ENCODE measurements at regions not wholly inside any gene's neighbourhood (a gene's known extent, or its start where the extent isn't known, plus 50 kb on each side); places are given as distances from the start of the nearest gene placed in this dataset.

GRCh38 chr9:99436616-99437015 is 214.5 kb downstream of the SEC61B start:
- DNase-seq (ENCODE audit: low read depth in 1 of 2, low spot score in 1 of 2) (no peak), ATAC-seq (no peak), FAIRE-seq (no peak)
- ChIA-PET POLR2A (no interaction called here), CTCF (interaction anchor here (1.3 kb wide), 1 partner anchor 31 kb away, joined by 3 read pairs; no protein-coding TSS in a partner anchor)
- H3K27ac ChIP-seq: no peak overlapping the region
- no peak overlapping the region for H3K4me2 ChIP-seq
- H3K9me3 ChIP-seq: no peaks in the 10 kb centered on the region
- peaks cover 11% of the 10 kb centered on the region for H3K4me1 ChIP-seq
- no peak overlapping the region for H3K4me3 ChIP-seq
- 68% methylated on average over 5 of the region's 5 CpGs for WGBS (ENCODE audit: missing lambda C conversion rate)
- TF ChIP-seq RAD21 (conservative IDR thresholded peaks at IDR 0.05 in 1 of 2, IDR thresholded peaks at IDR 0.05 in 1 of 2) (no peak), HOXB13 (CRISPR knock-in tag; IDR thresholded peaks at IDR 0.05; ENCODE audit: low read depth) (no peak), HDAC2 (IDR thresholded peaks at IDR 0.05) (no peak), CBX8 (IDR thresholded peaks at IDR 0.05) (no peak), SREBF2 (IDR thresholded peaks at IDR 0.05) (no peak), CBX2 (IDR thresholded peaks at IDR 0.05; ENCODE audit: borderline replicate concordance, low read depth) (no peak), TFCP2L1 (CRISPR knock-in tag; IDR thresholded peaks at IDR 0.05) (no peak), CHD4 (IDR thresholded peaks at IDR 0.05; ENCODE audit: borderline replicate concordance) (no peak), RCOR1 (IDR thresholded peaks at IDR 0.05; ENCODE audit: low read depth, low read length) (no peak), POLR2AphosphoS2 (conservative IDR thresholded peaks at IDR 0.05; ENCODE audit: low read length) (no peak)

GRCh38 chr9:99437145-99437544 is 215.1 kb downstream of the SEC61B start:
- TF ChIP-seq CEBPB (IDR thresholded peaks at IDR 0.05) (no peak), ZFP36 (IDR thresholded peaks at IDR 0.05; ENCODE audit: borderline replicate concordance, partially characterized antibody) (no peak), PBX3 (IDR thresholded peaks at IDR 0.05) (no peak)
- no peaks in the 10 kb centered on the region for H3K9me3 ChIP-seq
- H3K4me1 ChIP-seq: peaks cover 11% of the 10 kb centered on the region
- no peak for ATAC-seq
- no peak overlapping the region for H3K4me3 ChIP-seq
- DNase-seq (ENCODE audit: low read depth in 1 of 2, low spot score in 1 of 2): no peak
- WGBS (ENCODE audit: missing lambda C conversion rate): 60% methylated on average over 3 of the region's 3 CpGs
- H3K4me2 ChIP-seq: no peak overlapping the region
- CTCF ChIA-PET: interaction anchor here (0.9 to 1.3 kb wide), 2 partner anchors 22 to 30 kb away, joined by 3 to 4 read pairs; no protein-coding TSS in a partner anchor
- H3K27ac ChIP-seq: no peak overlapping the region
- POLR2A ChIA-PET: no interaction called here
- no peak for FAIRE-seq

GRCh38 chr9:99438596-99438995 is 216.5 kb downstream of the SEC61B start:
- no peak for ATAC-seq
- no peak for DNase-seq (ENCODE audit: low read depth in 1 of 2, low spot score in 1 of 2)
- no peak for FAIRE-seq
- TF ChIP-seq TFCP2L1 (CRISPR knock-in tag; IDR thresholded peaks at IDR 0.05) (no peak), NFE2L2 (conservative IDR thresholded peaks at IDR 0.05; ENCODE audit: low read length) (no peak), MYC (IDR thresholded peaks at IDR 0.05; ENCODE audit: borderline replicate concordance, low read length) (no peak), NPAS2 (CRISPR knock-in tag; IDR thresholded peaks at IDR 0.05; ENCODE audit: borderline replicate concordance) (no peak), HDAC2 (IDR thresholded peaks at IDR 0.05) (no peak), CTCF (IDR thresholded peaks at IDR 0.05) (no peak), RAD21 (conservative IDR thresholded peaks at IDR 0.05 in 1 of 2, IDR thresholded peaks at IDR 0.05 in 1 of 2) (no peak), JUN (IDR thresholded peaks at IDR 0.05) (no peak), ZC3H11A (IDR thresholded peaks at IDR 0.05) (no peak), HOXA7 (CRISPR knock-in tag; IDR thresholded peaks at IDR 0.05) (no peak), HOXB5 (CRISPR knock-in tag; IDR thresholded peaks at IDR 0.05) (no peak), ZFP36 (IDR thresholded peaks at IDR 0.05; ENCODE audit: borderline replicate concordance, partially characterized antibody) (no peak), FOSL2 (IDR thresholded peaks at IDR 0.05) (no peak), FOSL2 (CRISPR knock-in tag; IDR thresholded peaks at IDR 0.05) (no peak)
- POLR2A ChIA-PET: no interaction called here
- CTCF ChIA-PET: interaction anchor here (1.6 kb wide), 1 partner anchor 10 kb away, joined by 3 read pairs; no protein-coding TSS in a partner anchor
- no peak overlapping the region for H3K27ac ChIP-seq
- H3K4me1 ChIP-seq: peaks cover 6% of the 10 kb centered on the region
- no peak overlapping the region for H3K4me3 ChIP-seq
- WGBS (ENCODE audit: missing lambda C conversion rate): 56% methylated on average over 2 of the region's 2 CpGs
- H3K9me3 ChIP-seq: no peaks in the 10 kb centered on the region
- H3K4me2 ChIP-seq: no peak overlapping the region
